ENCODE measurements at regions not wholly inside any gene's neighbourhood (a gene's known extent, or its start where the extent isn't known, plus 50 kb on each side); places are given as distances from the start of the nearest gene placed in this dataset.

DNA sequence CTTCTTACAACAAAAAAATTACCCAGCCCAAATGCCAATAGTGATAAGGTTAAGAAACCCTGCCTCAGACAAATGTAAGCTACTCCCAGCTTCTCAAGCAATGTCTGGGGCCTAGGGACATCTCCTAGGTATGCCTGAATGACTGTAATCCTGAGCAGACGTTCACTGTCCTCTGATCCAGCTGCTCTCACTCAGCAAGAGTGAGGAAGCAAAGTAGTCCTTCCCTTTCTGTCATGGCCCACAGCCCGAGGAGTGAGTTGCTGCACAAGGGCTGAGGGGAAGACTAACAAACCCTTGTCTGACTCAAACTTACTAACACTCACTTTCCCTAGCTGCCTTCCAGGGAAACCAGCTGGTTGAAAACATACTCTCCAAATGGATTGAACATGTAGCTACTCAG lies 124.9 kb upstream of the TNFSF4 start:
- TF ChIP-seq, protein P1, sequence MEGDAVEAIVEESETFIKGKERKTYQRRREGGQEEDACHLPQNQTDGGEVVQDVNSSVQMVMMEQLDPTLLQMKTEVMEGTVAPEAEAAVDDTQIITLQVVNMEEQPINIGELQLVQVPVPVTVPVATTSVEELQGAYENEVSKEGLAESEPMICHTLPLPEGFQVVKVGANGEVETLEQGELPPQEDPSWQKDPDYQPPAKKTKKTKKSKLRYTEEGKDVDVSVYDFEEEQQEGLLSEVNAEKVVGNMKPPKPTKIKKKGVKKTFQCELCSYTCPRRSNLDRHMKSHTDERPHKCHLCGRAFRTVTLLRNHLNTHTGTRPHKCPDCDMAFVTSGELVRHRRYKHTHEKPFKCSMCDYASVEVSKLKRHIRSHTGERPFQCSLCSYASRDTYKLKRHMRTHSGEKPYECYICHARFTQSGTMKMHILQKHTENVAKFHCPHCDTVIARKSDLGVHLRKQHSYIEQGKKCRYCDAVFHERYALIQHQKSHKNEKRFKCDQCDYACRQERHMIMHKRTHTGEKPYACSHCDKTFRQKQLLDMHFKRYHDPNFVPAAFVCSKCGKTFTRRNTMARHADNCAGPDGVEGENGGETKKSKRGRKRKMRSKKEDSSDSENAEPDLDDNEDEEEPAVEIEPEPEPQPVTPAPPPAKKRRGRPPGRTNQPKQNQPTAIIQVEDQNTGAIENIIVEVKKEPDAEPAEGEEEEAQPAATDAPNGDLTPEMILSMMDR (IDR thresholded peaks at IDR 0.05; ENCODE audit: control extremely low read depth in 1 of 3, insufficient read depth in 1 of 3, low read depth in 1 of 3, low read length in 3 of 3): no peak
- TF ChIP-seq RAD21 (IDR thresholded peaks at IDR 0.05 in 1 of 2, conservative IDR thresholded peaks at IDR 0.05 in 1 of 2; ENCODE audit: low read depth in 2 of 2, low read length in 2 of 2) (no peak), CHD1 (IDR thresholded peaks at IDR 0.05; ENCODE audit: low read depth, low read length) (no peak), EP300 (IDR thresholded peaks at IDR 0.05; ENCODE audit: borderline replicate concordance in 1 of 2, low read depth in 2 of 2, low read length in 2 of 2) (no peak), BCL11A (IDR thresholded peaks at IDR 0.05; ENCODE audit: low read depth in 2 of 2, low read length in 2 of 2) (no peak), KDM1A (IDR thresholded peaks at IDR 0.05; ENCODE audit: borderline replicate concordance, low read length) (no peak), TCF12 (IDR thresholded peaks at IDR 0.05; ENCODE audit: low read depth, low read length) (no peak), ZNF274 (IDR thresholded peaks at IDR 0.05; ENCODE audit: borderline replicate concordance, extremely low read depth, low read length) (no peak), GTF2F1 (IDR thresholded peaks at IDR 0.05; ENCODE audit: borderline replicate concordance, low read depth, low read length) (no peak), CHD2 (IDR thresholded peaks at IDR 0.05; ENCODE audit: low read length) (no peak), POLR2AphosphoS5 (IDR thresholded peaks at IDR 0.05; ENCODE audit: low read depth, low read length) (no peak), EZH2 (IDR thresholded peaks at IDR 0.05; ENCODE audit: low read depth, low read length, severe bottlenecking) (no peak)
- TF ChIP-seq, protein P2, sequence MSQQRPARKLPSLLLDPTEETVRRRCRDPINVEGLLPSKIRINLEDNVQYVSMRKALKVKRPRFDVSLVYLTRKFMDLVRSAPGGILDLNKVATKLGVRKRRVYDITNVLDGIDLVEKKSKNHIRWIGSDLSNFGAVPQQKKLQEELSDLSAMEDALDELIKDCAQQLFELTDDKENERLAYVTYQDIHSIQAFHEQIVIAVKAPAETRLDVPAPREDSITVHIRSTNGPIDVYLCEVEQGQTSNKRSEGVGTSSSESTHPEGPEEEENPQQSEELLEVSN (IDR thresholded peaks at IDR 0.05): no peak

Measured in H1 (cell line).